NOMO-1 treated with dmso at 0.1 percent for 144 hours (cell line): ENCODE measurements at regions not wholly inside any gene's neighbourhood (a gene's known extent, or its start where the extent isn't known, plus 50 kb on each side); places are given as distances from the start of the nearest gene placed in this dataset.

Experiments used
- DNase-seq: peaks from one replicate; lab custom pipeline; 2025; ENCODE audit not compliant: unreplicated experiment; lab: John Stamatoyannopoulos, UW

DNA sequence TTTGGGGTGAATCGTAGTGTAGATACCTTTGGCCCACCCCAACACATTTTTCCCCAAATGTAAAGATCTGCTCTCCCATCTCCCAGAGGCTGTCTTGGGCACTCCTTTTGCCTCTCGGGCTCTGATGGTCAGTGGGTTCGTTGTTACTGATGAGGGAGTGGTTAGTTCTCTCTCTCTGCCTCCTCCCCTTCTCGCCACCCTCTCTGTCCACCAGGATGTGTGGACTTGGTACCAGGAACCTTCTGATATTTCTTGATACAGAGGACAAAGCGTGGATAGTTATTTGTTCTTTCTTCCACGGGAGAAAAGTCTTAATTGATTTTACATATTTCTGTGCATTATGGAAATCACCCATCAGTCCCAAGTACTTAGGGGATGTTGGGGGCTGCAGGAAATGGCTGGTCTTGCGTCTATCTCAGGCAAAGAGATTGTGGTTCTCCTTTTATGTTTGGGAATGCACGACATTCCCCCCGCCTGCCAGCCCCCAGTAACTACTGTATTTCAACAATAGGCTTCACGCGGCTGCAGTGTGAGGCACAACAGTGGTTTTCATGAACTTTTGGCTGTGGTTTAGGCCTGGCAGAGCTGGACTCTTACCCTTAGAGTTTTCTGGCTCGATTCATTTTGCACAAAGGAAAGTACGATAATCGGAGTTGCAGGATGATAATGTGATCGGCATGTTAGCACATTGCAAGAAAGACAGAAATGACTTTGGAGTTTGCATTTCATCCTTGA lies 79.0 kb upstream of the ZNF536 start:
- DNase-seq: no peak

DNA sequence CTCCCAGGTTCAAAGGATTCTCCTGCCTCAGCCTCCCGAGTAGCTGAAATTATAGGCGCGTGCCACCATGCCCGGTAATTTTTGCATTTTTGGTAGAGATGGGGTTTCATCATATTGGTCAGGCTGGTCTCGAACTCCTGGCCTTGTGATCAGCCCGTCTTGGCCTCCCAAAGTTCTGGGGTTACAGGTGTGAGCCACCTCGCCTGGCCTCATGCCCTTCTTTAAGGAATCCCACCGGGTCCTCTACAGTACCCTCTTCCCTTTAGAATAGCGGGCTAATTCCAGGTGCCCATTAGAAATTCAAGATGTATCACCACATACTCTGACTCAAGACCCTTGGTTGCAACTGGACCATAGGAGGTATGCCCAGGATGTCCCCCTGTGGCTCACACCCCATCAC lies 74.2 kb upstream of the ZNF536 start:
- no peak for DNase-seq

DNA sequence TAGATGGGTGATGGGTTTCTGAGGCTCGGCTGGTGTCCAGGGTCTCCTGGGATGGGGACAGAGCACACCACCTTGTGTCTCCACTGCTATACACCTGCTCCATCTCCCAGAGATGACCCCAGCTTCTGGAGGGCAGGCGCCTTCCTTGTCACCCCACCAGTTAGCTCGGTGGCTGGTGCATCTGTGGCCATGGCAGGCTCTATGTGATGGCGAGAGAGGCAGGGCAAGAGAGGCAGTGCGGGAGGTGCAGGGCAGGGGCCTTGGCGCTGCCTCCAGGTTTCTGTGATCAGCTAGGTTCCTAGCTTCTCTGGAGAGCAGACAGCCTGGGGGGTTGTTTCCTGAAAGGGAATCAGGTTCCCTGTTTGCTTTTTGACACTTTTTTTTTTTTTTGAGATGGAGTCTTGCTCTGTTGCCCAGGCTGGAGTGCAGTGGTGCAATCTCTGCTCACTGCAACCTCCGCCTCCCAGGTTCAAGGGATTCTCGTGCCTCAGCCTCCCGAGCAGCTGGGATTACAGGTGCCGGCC lies 69.0 kb upstream of the ZNF536 start:
- no peak for DNase-seq

DNA sequence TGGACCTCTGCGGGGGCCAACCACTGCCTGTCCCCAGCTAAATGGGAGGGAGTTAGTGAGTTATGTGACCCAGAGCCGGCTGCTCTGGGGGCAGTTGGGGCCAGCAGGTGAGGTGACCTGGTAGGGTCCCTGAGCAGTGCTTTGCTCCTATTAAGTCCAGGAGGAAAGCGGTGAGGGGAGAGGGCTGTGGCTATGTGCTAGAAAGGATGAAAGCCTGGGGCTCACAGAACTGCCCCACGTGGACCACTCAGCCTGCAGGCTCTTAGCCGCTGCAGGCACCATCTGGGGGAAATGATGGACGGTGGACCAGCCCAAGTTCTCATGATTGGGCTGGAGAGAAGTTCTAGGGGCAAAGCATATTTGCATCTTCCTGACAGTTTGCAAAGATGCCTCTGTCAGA lies 67.6 kb upstream of the ZNF536 start:
- DNase-seq: no peak

DNA sequence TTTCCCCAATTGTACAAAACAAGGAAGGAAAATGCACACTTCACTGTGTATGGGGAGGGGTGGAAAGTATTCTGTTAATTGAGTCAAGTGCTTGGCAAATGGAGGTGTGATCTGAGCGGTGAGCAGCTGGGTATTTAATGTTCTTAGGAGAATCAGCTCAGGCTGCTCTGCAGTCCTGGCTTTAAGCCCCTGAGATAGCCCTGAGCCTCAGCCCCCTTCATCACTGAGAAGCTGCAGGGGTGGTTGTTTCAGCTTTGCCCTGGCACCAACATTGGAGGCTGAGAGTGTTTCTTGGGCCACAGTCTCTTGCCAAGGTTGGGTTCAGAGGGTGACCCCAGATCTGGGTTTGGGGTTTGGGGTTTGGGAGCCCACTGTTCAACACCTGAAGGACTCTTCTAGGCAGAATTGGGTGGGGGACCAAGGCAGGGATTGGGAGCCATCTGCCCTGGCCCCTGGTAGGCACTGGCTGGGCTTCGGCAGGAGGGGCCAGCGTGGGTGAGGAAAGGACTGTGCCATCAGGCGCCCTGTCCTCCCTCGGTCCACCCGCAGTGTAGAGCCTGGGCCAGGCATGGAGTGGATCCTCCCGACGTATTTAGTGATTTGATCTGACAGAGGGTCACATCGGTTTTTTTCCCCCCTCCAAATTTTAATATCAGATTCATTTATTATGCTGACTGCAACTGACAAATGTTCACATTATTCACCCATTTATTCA lies 66.7 kb upstream of the ZNF536 start:
- no peak for DNase-seq

DNA sequence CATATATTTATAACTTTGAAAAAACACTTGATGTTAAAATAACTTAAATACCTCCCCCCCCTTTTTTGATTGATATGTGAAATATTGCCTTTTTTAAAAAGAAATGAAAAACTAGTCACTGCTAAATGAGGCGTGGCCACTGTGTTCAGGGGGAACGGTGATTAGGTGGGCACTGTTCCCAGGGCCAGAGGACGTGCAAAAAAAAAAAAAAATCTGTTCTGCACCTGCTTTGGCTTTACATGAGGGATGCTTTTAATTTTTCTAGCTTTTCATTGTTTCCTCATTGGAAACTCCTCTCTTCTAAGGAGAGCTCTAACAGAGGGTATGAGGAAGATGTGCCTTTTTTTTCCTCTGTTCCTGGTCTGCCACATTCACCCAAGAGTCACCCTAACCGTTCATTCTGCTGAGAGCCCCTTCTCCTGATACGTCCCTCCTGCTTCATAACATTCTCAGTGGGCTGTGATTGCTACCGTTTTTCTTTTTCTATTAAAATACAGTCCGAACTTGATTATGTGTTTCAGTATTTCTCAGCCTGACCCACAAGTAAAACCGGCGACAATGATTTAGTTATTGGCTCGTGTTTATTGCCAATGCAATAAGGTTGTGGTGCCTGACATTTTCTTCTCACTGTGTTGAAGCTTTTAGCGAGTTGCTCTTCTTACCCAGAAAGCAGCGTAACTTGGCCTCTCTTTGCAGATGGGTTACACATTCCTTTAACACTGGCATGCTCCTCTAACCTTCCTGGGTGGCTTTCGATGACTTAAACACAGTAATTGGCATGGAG lies 64.8 kb upstream of the ZNF536 start:
- no peak for DNase-seq

DNA sequence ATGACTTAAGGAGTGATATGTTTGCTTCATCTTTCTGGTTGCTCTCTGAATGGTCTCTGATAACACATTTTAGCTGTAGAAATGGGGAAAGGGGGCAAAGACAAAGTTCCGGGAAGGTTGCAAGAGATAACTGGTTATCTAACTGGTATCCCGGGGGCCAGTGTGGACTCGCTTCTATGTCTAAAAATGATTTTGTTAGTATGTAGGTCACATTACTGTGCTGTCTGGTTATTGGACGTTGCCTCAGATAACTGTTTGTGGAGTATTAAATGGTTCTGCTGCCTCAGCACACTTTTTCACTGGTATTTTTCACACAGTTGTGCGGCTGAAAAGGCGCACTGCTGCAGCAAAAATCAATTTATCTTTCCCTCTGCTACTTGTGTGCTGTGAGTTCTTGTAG lies 63.0 kb upstream of the ZNF536 start:
- DNase-seq: no peak

DNA sequence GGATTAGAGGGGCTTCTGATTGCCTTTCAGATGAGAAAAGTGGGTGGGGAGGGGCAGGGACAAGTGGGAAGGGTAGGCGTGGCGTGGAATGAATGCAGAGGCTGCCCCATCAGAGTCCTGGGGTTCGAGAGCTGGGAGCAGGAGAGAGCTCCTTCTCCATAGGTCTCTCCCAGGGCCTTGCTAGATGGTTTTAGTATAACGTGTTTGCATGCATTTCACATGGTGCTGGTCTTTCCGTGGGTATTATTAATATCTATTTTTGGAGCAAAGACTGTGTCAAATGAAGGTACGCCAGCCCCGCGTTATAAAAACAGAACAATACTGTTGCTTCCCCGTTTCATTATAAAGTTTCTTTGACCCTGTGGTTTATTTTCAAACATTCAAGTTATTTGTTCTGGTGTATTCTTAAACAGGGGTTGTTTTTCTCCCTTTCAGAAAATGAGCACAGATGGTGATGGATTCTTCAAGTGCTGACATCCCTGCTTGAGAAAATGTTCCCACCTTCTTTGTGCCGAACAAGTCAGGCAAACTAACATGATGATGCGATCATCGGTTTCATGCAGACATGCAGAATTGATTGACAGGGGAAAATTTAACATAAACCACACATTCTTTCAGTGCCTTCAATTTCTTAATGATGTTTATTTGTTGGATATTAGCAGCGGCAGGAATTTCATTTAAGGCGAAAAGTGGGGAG lies 62.1 kb upstream of the ZNF536 start:
- no peak for DNase-seq

DNA sequence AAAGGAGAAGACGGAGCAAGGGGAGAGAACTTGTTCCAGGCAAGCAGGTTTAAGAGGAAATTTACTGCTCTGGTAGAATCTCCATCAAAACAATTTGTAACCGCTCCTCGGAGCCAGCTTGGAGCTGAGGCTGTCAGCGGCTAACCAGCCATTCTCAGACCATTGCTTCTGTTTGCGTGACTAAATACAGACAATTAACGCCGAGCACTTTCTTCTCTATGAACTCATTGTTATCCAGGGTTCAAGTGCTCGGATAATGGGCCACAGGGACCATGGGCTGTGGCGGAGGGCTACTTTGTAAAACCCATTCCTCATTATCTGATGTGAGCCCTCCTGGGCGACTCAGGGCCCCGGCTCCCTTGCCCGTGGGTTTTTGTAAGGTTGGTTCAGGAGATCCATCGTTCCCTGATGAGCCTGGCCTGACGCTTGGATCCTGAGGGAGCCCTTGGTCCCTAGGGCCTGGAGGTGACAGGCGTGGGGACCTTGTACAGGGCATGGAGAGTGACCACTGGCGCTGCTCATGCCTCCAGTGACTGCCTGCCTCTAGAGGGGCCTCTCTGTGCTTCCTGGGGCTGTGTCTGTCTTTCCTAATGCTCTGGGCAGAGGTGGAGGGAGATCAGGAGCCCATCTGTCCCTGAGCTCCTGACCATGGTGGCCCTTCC lies 61.5 kb upstream of the ZNF536 start:
- no peak for DNase-seq

DNA sequence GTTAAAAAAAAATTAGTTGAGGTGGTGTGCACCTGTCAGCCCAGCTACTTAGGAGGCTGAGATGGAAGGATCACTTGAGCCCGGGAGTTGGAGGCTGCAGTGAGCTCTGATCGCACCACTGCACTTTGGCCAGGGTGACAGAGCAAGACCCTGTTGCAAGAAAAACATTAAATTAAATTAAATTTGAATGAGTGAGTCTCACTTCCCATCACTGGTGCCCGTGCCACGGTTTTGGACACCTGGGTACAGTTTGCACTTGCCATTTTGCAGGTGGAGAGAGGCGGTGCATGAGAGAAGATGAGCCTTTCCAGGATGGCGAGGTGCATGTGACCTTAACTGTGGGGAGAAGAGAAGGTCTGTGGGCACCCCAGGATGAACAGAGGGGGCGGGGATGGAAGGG lies 60.3 kb upstream of the ZNF536 start:
- no peak for DNase-seq

DNA sequence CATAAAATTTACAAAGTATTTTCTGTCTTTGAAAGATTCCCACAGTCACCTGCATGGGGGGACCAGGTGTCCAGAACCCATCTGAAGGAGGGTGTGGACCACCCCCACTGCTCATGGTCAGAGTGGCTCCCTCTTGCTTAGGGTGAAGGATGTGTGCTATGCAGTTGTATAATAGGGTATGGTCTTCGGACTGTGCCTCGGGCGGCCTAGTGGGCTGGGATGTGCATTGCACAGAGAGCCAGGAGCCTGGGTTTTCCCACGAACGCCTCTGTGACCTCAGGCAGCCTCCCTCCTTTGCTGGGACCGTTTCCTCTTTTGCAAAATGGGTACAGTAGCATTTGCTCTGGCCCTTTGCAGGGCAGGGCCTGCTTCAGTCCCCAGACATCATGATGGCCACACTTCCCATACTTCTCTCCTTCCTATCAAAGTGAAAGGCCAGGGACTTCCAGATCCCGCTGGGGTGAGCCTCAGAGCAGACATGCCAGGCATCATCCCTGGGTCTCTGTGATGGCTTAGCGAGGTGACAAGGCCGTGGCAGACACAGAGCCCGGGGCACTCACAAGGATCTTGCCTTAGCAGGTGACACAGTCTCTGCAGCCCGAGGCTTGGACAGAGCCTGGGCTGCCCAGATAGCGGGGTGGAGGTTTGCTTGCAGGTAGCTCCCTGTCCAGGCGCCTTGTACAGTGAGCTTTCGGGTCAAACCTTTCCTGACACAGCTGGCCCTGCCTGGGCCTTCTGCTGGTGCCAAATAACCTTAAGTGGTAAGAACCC lies 59.4 kb upstream of the ZNF536 start:
- no peak for DNase-seq

DNA sequence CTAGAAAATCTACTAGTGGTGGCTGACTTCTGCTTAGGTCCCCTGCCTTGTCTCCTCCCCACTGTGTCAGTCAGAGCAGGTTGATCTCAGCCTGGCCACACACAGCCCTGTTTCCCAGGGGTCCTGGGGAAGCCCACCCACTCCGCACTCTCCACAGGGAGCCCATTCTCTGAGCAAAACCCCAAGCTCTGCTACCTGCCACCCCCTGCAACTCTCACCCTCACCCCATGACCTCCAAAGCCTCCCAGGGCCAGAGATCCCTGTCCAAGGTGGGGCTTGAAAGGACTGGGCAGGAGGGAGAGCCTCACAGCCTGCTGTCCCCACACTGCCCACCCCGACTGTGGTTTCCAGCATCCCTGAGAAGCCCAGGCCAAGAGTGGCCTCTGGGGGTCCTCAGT lies 58.8 kb upstream of the ZNF536 start:
- no peak for DNase-seq

DNA sequence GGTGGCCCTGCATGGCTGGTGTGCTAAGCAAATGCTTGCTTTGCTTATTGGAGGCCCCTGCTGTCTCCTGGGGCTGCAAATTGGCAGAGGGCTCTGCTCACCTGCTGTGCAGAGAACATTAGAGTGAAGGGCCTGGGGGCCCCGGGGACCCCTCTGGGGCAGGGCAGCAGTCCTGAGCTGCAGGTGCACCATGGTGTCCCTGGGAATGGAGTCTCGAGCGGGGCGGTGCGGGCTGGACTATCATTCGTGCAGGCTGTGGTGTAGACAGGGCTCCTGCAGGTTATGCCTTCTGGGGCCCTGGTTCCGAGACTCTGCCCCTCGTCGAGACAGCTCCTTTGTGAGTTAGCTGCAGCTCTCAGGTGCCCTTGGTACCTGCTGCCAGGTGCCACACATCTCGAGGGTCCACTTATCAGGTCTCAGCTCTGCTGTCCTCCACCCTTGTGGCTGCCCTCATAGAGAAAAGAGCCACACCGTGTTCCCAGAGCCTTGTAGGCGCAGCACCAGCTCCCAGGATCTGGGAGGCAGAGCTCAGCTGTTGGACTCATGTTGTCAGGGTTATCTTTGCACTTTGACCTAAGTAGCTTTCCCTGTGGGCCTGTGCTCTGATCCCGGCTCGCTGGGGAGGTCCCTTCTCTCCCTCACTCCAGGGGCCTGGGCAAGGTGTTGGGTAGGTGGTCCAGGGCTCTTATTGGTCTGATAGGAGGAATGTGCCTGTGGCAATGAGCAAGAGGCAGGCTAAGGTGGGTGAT lies 58.0 kb upstream of the ZNF536 start:
- no peak for DNase-seq

DNA sequence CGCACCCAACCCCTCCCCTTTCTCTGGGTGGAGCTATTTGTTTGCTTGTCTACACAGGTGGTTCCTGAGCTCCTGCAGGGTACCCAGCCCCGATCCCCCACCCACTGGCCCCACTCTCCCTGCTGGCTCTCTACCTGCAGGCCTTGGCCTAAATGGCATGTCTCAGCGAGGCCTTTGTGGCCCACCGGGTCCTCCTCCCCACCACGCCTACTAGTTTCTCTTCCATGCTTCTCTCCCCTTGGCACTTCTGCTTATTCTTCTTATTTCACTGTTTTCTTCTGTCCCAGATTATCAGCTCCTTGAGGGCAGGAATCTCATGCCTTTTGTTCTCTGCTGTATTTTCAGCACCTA lies 57.4 kb upstream of the ZNF536 start:
- DNase-seq: no peak

DNA sequence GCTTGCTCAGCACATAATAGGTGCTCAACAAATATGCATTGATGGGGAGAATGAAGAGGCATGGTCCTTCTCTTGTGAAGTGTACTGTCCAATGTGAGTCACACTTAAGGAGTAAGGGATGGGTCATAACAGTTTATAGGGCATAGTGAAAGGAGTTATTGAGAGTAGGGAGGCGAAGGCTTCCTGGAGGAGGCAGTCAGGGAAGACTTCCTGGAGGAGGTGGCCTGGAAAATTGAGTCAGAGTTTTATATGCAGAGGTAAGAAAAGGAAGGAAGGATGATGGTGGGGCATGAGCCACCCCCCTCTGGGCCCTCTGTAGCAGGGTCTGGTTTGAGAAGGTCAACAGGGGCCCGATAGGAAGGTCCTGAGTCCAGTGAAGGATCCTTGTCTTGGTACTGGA lies 57.0 kb upstream of the ZNF536 start:
- no peak for DNase-seq

DNA sequence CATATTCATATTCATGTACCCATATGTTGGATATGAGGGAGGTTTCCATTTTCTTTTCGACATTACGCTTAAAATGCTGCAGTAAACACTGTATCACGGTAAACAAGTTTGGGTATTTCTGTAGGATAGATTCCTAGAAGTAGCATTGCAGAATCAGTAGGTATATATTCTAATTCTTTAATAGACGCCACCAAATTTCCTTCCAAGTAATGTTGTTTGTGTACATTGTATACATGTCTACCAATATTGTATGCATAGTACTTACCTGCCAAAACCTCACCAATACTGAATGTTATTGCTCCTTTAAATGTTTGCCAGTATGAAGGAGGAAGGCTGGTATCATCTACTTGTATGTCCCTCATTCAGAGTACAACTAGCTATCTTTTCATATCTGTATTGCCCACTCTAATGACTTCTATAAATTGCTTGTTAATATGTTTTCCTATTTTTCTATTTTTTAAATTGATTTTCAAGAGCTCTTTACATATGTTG lies 56.1 kb upstream of the ZNF536 start:
- DNase-seq: no peak

DNA sequence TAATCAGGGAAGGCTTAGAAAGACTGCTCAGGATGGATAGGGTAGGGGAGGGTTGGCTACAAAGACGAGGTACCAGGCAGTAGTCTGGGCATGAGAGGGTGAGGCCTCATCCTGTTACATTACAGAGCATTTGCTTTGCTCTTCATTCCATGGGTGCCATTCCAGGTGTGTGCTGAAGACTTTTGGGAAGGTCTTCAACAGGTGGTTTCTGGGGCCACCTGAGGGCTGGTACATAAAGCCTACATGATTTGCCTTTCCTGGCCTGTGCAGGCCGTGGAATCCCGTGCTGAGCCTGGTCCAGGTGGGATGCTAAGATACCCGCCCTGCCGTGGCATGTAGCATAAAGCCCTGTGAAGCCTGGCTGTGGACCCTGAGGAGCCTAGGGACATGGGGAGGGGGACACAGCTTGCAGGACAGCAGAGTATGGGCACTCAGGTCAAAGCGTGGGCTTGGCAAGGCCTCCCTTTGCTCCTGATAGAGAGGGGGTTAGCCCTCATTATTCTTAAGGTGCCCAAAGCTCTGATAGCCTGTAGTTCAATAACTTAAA lies 55.6 kb upstream of the ZNF536 start:
- DNase-seq: no peak

DNA sequence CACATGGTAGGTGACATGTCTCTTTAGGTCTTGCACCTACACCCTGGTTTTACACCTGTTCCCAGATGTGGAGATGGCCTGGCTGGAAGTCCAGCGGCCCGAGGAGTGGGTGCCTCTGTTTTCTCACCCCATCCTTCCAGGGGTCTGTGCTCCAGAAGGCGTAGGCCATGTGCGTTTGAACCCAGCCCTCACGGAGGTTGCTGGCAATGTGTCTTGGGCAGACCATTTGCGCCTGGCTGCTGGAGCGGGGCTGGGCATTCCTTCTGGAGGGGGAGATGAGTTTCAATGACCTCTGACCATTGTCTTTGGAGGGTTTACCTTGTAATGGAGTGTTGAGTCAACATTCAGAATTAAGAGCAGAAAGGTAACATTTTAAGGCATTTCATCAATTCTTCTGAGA lies 54.8 kb upstream of the ZNF536 start:
- no peak for DNase-seq

DNA sequence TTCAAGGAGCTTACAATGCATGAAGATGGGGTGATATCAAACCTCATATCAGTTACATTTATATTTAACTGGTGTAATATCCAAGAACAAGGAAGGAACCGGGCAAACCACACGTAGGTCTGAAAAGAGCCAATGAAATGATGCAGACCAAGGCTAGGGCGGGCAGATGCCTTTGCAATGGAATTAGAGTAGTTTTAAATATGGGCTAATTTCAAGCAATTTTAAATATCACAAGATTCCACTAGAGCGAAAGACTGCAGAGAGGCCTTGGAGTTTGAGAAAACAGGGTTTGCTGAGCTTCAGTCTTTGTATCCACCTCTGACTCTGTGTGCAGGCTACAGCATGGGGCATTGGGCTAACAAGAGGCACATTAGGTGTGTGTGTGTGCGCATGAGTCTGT lies 53.9 kb upstream of the ZNF536 start:
- no peak for DNase-seq
